Nephron (organoid): ENCODE measurements at regions not wholly inside any gene's neighbourhood (a gene's known extent, or its start where the extent isn't known, plus 50 kb on each side); places are given as distances from the start of the nearest gene placed in this dataset.

Source experiments
- H3K27ac Mint-ChIP-seq, 3 experiments: 2 replicates each; pipeline ENCODE4 v1.8.0; 2020; ENCODE audit warnings: mixed read lengths in 3 of 3, mild to moderate bottlenecking in 2 of 3, moderate library complexity in 1 of 3
- H3K27me3 Mint-ChIP-seq: 2 replicates; pipeline ENCODE4 v1.8.0; 2021; ENCODE audit warnings: low read depth, mild to moderate bottlenecking, moderate library complexity, mixed read lengths
- H3K36me3 Mint-ChIP-seq: 2 replicates; pipeline ENCODE4 v1.8.0; 2020; ENCODE audit warnings: low read depth, mixed read lengths
- H3K4me1 Mint-ChIP-seq: 2 replicates; pipeline ENCODE4 v1.8.0; 2020; ENCODE audit warnings: mixed read lengths
- H3K4me3 Mint-ChIP-seq, 3 experiments: 2 replicates each; pipeline ENCODE4 v1.8.0; 2020; ENCODE audit warnings: mild to moderate bottlenecking in 3 of 3, mixed read lengths in 3 of 3, moderate library complexity in 2 of 3
- H3K9me3 Mint-ChIP-seq: 2 replicates; pipeline ENCODE4 v1.8.0; 2020; ENCODE audit warnings: mixed read lengths
- CTCF ChIP-seq, 3 experiments: fragments of 200-600 bp; sonication (generic); IDR thresholded peaks; one replicate each; pipeline ENCODE4 v1.5.0; 2021; ENCODE audit warnings: antibody characterized with exemption in 3 of 3; ENCODE audit not compliant: unreplicated experiment in 3 of 3

DNA sequence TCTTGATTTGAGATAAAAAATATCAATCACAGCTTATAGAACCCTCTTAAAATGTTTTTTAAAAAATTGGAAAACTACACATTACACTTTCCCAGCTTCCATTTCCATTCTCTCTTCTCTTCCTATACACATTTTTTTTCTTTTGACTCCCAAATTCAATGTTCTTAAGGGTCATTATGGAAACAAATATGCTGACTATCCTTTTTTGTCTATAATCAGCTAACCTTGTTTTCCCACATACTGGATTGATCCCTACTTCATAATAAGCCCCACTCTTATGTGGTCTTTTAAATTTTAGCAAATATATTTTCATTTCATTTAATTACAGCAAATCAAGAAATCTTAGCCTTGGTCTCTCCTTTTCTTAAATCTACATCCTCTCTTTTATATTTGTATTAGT is 378.4 kb downstream of the MEI4 start:
- peaks cover 5% of the 10 kb centered on the region for H3K27me3 Mint-ChIP-seq
- no peak overlapping the region for H3K4me3 Mint-ChIP-seq
- H3K9me3 Mint-ChIP-seq = no peaks in the 10 kb centered on the region
- H3K36me3 Mint-ChIP-seq = no peaks in the 10 kb centered on the region
- H3K27ac Mint-ChIP-seq = no peak overlapping the region
- no peaks in the 10 kb centered on the region for H3K4me1 Mint-ChIP-seq
- TF ChIP-seq CTCF (IDR thresholded peaks at IDR 0.05; ENCODE audit: unreplicated experiment in 3 of 3) = no peak

GRCh38 chr6:78059171-78059570 is 406.3 kb downstream of the MEI4 start:
- Mint-ChIP-seq H3K4me3 (no peak overlapping the region), H3K9me3 (no peaks in the 10 kb centered on the region), H3K27me3 (no peaks in the 10 kb centered on the region), H3K36me3 (no peaks in the 10 kb centered on the region), H3K4me1 (no peaks in the 10 kb centered on the region), H3K27ac (no peak overlapping the region)
- TF ChIP-seq CTCF (IDR thresholded peaks at IDR 0.05; ENCODE audit: unreplicated experiment in 3 of 3) = no peak

- Mint-ChIP-seq H3K36me3 (no peaks in the 10 kb centered on the region), H3K27ac (no peak overlapping the region), H3K27me3 (no peaks in the 10 kb centered on the region), H3K4me3 (no peak overlapping the region), H3K4me1 (no peaks in the 10 kb centered on the region), H3K9me3 (no peaks in the 10 kb centered on the region)
- no peak for TF ChIP-seq CTCF (IDR thresholded peaks at IDR 0.05; ENCODE audit: unreplicated experiment in 3 of 3)
These were observed 410.2 kb downstream of the MEI4 start for GRCh38 chr6:78062993-78063392.

GRCh38 chr6:78076371-78076770 is 423.5 kb downstream of the MEI4 start:
- no peak overlapping the region for H3K4me3 Mint-ChIP-seq
- no peaks in the 10 kb centered on the region for H3K36me3 Mint-ChIP-seq
- H3K4me1 Mint-ChIP-seq = no peaks in the 10 kb centered on the region
- no peaks in the 10 kb centered on the region for H3K9me3 Mint-ChIP-seq
- H3K27me3 Mint-ChIP-seq = no peaks in the 10 kb centered on the region
- no peak for TF ChIP-seq CTCF (IDR thresholded peaks at IDR 0.05; ENCODE audit: unreplicated experiment in 3 of 3)
- H3K27ac Mint-ChIP-seq = no peak overlapping the region

DNA sequence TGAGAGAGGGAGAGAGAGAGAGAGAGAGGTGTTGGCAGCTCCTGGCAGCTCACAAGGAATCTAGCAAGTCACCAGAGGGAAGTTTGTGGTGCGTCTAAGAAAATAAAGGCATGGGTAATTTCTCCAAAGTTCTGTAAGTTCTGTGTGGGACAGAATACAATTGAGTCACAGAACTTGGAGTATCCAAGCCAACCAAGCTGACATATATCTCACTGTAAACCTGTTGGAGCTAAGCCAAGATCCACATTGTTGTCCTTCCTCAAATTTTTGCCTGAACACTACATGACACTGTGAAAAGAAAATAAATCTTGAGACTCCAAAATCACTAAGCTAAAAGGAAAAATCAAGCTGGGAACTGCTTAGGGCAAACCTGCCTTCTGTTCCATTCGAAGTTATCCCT is 436.7 kb downstream of the MEI4 start:
- Mint-ChIP-seq H3K36me3 (no peaks in the 10 kb centered on the region), H3K27me3 (no peaks in the 10 kb centered on the region), H3K27ac (no peak overlapping the region), H3K4me3 (no peak overlapping the region), H3K4me1 (no peaks in the 10 kb centered on the region), H3K9me3 (no peaks in the 10 kb centered on the region)
- TF ChIP-seq CTCF (IDR thresholded peaks at IDR 0.05; ENCODE audit: unreplicated experiment in 3 of 3) = no peak

DNA sequence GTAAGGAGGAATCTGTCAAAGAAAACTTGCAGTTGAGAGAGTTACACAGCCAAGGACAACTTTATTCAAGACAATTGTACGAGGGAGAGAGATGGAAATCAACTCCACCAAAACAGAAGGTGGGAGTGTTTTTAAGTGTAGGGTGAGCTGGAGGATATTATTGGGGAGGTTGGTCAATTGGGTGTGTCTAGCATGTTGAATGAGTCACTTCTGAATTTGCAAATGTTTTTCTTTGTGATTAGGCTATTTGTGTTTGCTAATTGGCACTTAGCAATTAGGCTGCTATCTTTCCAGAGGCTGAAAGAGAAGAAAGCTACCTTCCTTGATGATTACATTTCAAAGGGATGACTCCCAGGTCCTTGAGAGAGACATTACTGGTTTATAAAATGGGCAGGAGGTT is 441.1 kb downstream of the MEI4 start:
- Mint-ChIP-seq H3K4me1 (no peaks in the 10 kb centered on the region), H3K27ac (no peak overlapping the region), H3K27me3 (no peaks in the 10 kb centered on the region), H3K9me3 (no peaks in the 10 kb centered on the region), H3K4me3 (no peak overlapping the region), H3K36me3 (no peaks in the 10 kb centered on the region)
- no peak for TF ChIP-seq CTCF (IDR thresholded peaks at IDR 0.05; ENCODE audit: unreplicated experiment in 3 of 3)
